CD14-positive monocyte (primary cell): ENCODE measurements at regions not wholly inside any gene's neighbourhood (a gene's known extent, or its start where the extent isn't known, plus 50 kb on each side); places are given as distances from the start of the nearest gene placed in this dataset.

Source experiments
- DNase-seq, 3 donors: peaks; one replicate each; pipeline ENCODE4 v3.0.0-alpha.2; 2011 to 2022
- H2AFZ ChIP-seq: 2 replicates; pipeline ENCODE4 v1.6.0; 2012; ENCODE audit warnings: mild to moderate bottlenecking, low read depth, low read length, inconsistent platforms; ENCODE audit not compliant: insufficient read depth, poor library complexity, severe bottlenecking
- H3K27ac ChIP-seq, 2 donors: 1 replicate in 1 of 2; 2 replicates in 1 of 2; pipeline ENCODE4 v1.5.1; 2012 to 2013; ENCODE audit warnings: low read length in 2 of 2, control low read depth in 1 of 2, inconsistent platforms in 1 of 2, low read depth in 1 of 2, mild to moderate bottlenecking in 1 of 2
- H3K27me3 ChIP-seq, 2 donors: one replicate each; pipeline versions ENCODE4 v1.6.0 to v1.6.1; 2011 to 2013; ENCODE audit warnings: low read length in 2 of 2; ENCODE audit not compliant: control insufficient read depth in 2 of 2, insufficient read depth in 2 of 2
- H3K36me3 ChIP-seq, 2 donors: replicated peaks in 1 of 2; 1 replicate in 1 of 2; 2 replicates in 1 of 2; pipeline versions ENCODE4 v1.5.1 to v1.6.1; 2012 to 2013; ENCODE audit warnings: low read length in 2 of 2, control low read depth in 1 of 2, inconsistent platforms in 1 of 2, mild to moderate bottlenecking in 1 of 2; ENCODE audit not compliant: insufficient read depth in 2 of 2, control insufficient read depth in 1 of 2
- H3K4me1 ChIP-seq, 2 donors: 1 replicate in 1 of 2; 2 replicates in 1 of 2; pipeline versions ENCODE4 v1.5.1 to v1.6.1; 2012 to 2013; ENCODE audit warnings: low read length in 2 of 2, control low read depth in 1 of 2, inconsistent platforms in 1 of 2, mild to moderate bottlenecking in 1 of 2, moderate library complexity in 1 of 2; ENCODE audit not compliant: insufficient read depth in 2 of 2, control insufficient read depth in 1 of 2
- H3K4me2 ChIP-seq: replicated peaks from 2 replicates; pipeline ENCODE3; 2012; ENCODE audit warnings: low read length, moderate library complexity, mild to moderate bottlenecking; ENCODE audit not compliant: poor library complexity, severe bottlenecking; ENCODE audit errors: extremely low read depth
- H3K4me3 ChIP-seq, 3 experiments: fragments of 200-600 bp in 1 of 3; sonication (generic) in 1 of 3; replicated peaks in 1 of 3; 1 replicate in 2 of 3; 2 replicates in 1 of 3; pipeline ENCODE4 v1.5.1; 2011 to 2013; ENCODE audit warnings: low read length in 3 of 3, mild to moderate bottlenecking in 3 of 3, control low read depth in 2 of 3, low read depth in 2 of 3, inconsistent platforms in 1 of 3, moderate library complexity in 1 of 3
- H3K79me2 ChIP-seq: 2 replicates; pipeline ENCODE4 v1.6.0; 2012; ENCODE audit warnings: mild to moderate bottlenecking, control low read depth, inconsistent platforms, low read length, moderate library complexity; ENCODE audit not compliant: insufficient read depth
- H3K9ac ChIP-seq: 2 replicates; pipeline ENCODE4 v1.6.0; 2017; ENCODE audit warnings: low read length, mild to moderate bottlenecking; ENCODE audit not compliant: insufficient read depth, poor library complexity, severe bottlenecking
- H3K9me3 ChIP-seq, 2 donors: replicated peaks in 1 of 2; 1 replicate in 1 of 2; 2 replicates in 1 of 2; pipeline versions ENCODE4 v1.5.1 to v1.6.1; 2012 to 2013; ENCODE audit warnings: low read length in 2 of 2, control low read depth in 1 of 2; ENCODE audit not compliant: control insufficient read depth in 1 of 2, insufficient read depth in 1 of 2
- H4K20me1 ChIP-seq: 2 replicates; pipeline ENCODE4 v1.6.0; 2012; ENCODE audit warnings: mild to moderate bottlenecking, low read length, control low read depth, moderate library complexity; ENCODE audit not compliant: insufficient read depth
- H3K27ac Mint-ChIP-seq, 7 donors: one replicate each; pipeline ENCODE4 v1.8.0; 2020; ENCODE audit warnings: mild to moderate bottlenecking in 7 of 7, mixed read lengths in 7 of 7, moderate library complexity in 6 of 7, inconsistent platforms in 2 of 7
- H3K27me3 Mint-ChIP-seq, 3 donors: one replicate each; pipeline ENCODE4 v1.8.0; 2021 to 2022; ENCODE audit warnings: low read depth in 3 of 3, mild to moderate bottlenecking in 3 of 3, mixed read lengths in 3 of 3, moderate library complexity in 3 of 3, inconsistent platforms in 1 of 3
- H3K36me3 Mint-ChIP-seq, 2 donors: one replicate each; pipeline ENCODE4 v1.8.0; 2020; ENCODE audit warnings: mixed read lengths in 2 of 2, inconsistent platforms in 1 of 2, mild to moderate bottlenecking in 1 of 2
- H3K4me1 Mint-ChIP-seq: one replicate; pipeline ENCODE4 v1.8.0; 2020; ENCODE audit warnings: mild to moderate bottlenecking, mixed read lengths
- H3K4me3 Mint-ChIP-seq, 2 donors: one replicate each; pipeline ENCODE4 v1.8.0; 2020; ENCODE audit warnings: mild to moderate bottlenecking in 2 of 2, mixed read lengths in 2 of 2, moderate library complexity in 1 of 2
- H3K9me3 Mint-ChIP-seq, 7 donors: one replicate each; pipeline ENCODE4 v1.8.0; 2020 to 2022; ENCODE audit warnings: mixed read lengths in 7 of 7, mild to moderate bottlenecking in 6 of 7, moderate library complexity in 6 of 7, inconsistent platforms in 2 of 7
- CTCF ChIP-seq: fragments of 200-600 bp; IDR thresholded peaks from one replicate; pipeline ENCODE4 v1.8.0; 2022; ENCODE audit warnings: antibody characterized with exemption, mild to moderate bottlenecking
- WGBS: methylation state at CpG from one replicate; pipeline ENCODE4 v1.1.5; 2013; ENCODE audit warnings: missing lambda C conversion rate; ENCODE audit not compliant: insufficient coverage; 5-methylcytosine and 5-hydroxymethylcytosine counted together
- intact Hi-C, 2 donors: fragments of 100-400 bp; cut with micrococcal nuclease; formaldehyde crosslinking; loops; one replicate each; pipeline versions ENCODE4 v1.15.0 to v1.15.1; 2023

GRCh38 chr5:115683081-115683480 is 57.2 kb upstream of the TMED7 start:
- no peak overlapping the region for H3K4me3 Mint-ChIP-seq
- intact Hi-C loops: no loop called here
- H3K27me3 ChIP-seq: no peaks in the 10 kb centered on the region
- no peaks in the 10 kb centered on the region for H3K36me3 Mint-ChIP-seq
- H3K36me3 ChIP-seq: no peaks in the 10 kb centered on the region
- H3K9me3 Mint-ChIP-seq: peaks cover 0 to 2% (median 0%) of the 10 kb centered on the region in 7 donors
- no peaks in the 10 kb centered on the region for H3K27me3 Mint-ChIP-seq
- no peak overlapping the region for H3K27ac Mint-ChIP-seq
- 86% methylated on average over 1 of the region's 1 CpG for WGBS
- no peak overlapping the region for H3K9ac ChIP-seq
- no peak for TF ChIP-seq CTCF
- H3K4me1 Mint-ChIP-seq: no peaks in the 10 kb centered on the region
- no peaks in the 10 kb centered on the region for H4K20me1 ChIP-seq
- H3K4me1 ChIP-seq: no peaks in the 10 kb centered on the region
- no peak overlapping the region for H3K4me3 ChIP-seq
- H2AFZ ChIP-seq: no peak overlapping the region
- H3K27ac ChIP-seq: no peak overlapping the region
- H3K4me2 ChIP-seq: no peak overlapping the region
- DNase-seq: no peak
- H3K79me2 ChIP-seq: no peaks in the 10 kb centered on the region
- no peaks in the 10 kb centered on the region for H3K9me3 ChIP-seq
